Karpas-422 (cell line): ENCODE measurements at regions not wholly inside any gene's neighbourhood (a gene's known extent, or its start where the extent isn't known, plus 50 kb on each side); places are given as distances from the start of the nearest gene placed in this dataset.

Source experiments
- DNase-seq: peaks from one replicate; pipeline ENCODE4 v3.0.0-alpha.2; 2015
- H2AFZ ChIP-seq: fragments of 200-600 bp; sonication (generic); 2 replicates; pipeline ENCODE4 v1.6.1; 2014; ENCODE audit warnings: antibody characterized with exemption, low read length, mixed read lengths
- H3K27ac ChIP-seq: fragments of 200-600 bp; sonication (generic); 2 replicates; pipeline ENCODE4 v1.5.1; 2014; ENCODE audit warnings: mild to moderate bottlenecking, low read length, moderate library complexity
- H3K27me3 ChIP-seq: fragments of 200-600 bp; sonication (generic); 2 replicates; pipeline ENCODE4 v1.6.1; 2014; ENCODE audit warnings: low read length, mixed read lengths
- H3K36me3 ChIP-seq: fragments of 200-600 bp; sonication (generic); 2 replicates; pipeline ENCODE4 v1.6.1; 2014; ENCODE audit warnings: low read length, mixed read lengths; ENCODE audit not compliant: insufficient read depth
- H3K4me1 ChIP-seq: fragments of 200-600 bp; sonication (generic); 2 replicates; pipeline ENCODE4 v1.6.1; 2014; ENCODE audit warnings: mild to moderate bottlenecking, low read length, mixed read lengths
- H3K4me2 ChIP-seq: fragments of 200-600 bp; sonication (generic); 2 replicates; pipeline ENCODE4 v1.6.1; 2014; ENCODE audit warnings: low read length, low read depth, mild to moderate bottlenecking; ENCODE audit not compliant: poor library complexity, severe bottlenecking
- H3K4me3 ChIP-seq: fragments of 200-600 bp; sonication (generic); 2 replicates; pipeline ENCODE4 v1.5.1; 2014; ENCODE audit warnings: mild to moderate bottlenecking, antibody characterized with exemption, low read length, mixed read lengths
- H3K79me2 ChIP-seq: fragments of 200-600 bp; sonication (generic); 2 replicates; pipeline ENCODE4 v1.6.1; 2014; ENCODE audit warnings: mild to moderate bottlenecking, low read length, mixed read lengths
- H3K9ac ChIP-seq: fragments of 200-600 bp; sonication (generic); 2 replicates; pipeline ENCODE4 v1.6.0; 2014; ENCODE audit warnings: low read length
- H3K9me2 ChIP-seq: fragments of 200-600 bp; sonication (generic), shearing (Covaris generic); replicated peaks from 2 replicates; pipeline ENCODE4 v1.6.0; 2014; ENCODE audit warnings: mild to moderate bottlenecking, low read length, moderate library complexity; ENCODE audit not compliant: insufficient read depth
- H3K9me3 ChIP-seq: fragments of 300-700, 200-600 bp; sonication (generic); 2 replicates; pipeline ENCODE4 v1.6.1; 2014; ENCODE audit warnings: low read length, mixed read lengths
- H4K20me1 ChIP-seq: fragments of 200-600 bp; sonication (generic); 2 replicates; pipeline ENCODE4 v1.6.1; 2014; ENCODE audit warnings: mild to moderate bottlenecking, antibody characterized with exemption, low read length, low read depth; ENCODE audit not compliant: insufficient read depth

DNA sequence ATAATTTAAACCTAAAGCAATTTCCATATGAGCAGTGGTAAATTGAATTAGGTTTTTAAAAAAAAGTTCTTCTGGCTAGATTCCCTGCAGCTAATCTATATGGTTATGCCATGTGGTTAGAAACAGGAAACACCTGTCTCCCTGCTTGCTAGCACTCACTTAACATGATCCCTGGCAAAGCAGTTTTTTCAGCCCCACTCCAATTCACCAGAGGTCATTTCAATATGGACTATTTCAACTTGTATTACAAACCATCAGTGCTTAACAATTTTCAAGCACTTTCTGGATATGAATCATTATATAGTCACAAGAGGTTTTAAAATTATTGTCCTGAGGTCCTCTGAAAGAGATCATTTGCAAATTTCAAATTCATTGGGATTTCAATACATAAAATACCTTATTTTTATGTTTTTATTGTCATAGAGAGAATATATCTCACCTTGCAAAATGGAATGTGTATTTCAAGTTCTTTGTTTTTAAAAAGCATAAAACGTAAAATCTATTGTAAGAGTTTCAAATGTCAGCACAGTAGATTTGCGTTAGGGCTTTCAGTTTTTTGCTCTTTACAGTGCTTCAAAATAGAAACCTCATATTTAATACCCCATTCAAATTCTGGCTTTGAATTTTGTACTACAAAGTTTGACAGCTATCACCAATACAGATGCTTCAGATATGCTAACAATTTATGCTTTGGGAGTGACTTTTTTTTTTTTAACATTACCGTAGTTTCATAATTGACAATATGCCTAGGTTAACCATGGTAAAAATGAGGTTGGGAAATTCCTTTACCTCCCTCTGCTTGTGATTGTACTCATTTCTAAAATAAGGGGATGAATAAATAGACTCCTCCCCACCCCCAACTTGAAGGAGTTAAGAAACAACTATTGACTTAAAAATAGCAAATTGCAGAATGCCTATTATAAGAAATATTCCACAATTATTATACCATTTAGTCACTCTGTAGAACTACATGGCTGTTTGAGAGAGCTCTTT lies 117.5 kb upstream of the HGF start:
- Histone ChIP-seq H2AFZ (no peak overlapping the region), H3K9me2 (no peaks in the 10 kb centered on the region), H3K27me3 (no peaks in the 10 kb centered on the region), H3K9me3 (peaks cover 42% of the 10 kb centered on the region), H3K4me2 (no peak overlapping the region), H3K4me3 (no peak overlapping the region), H4K20me1 (no peaks in the 10 kb centered on the region), H3K9ac (no peak overlapping the region), H3K27ac (no peak overlapping the region), H3K36me3 (no peaks in the 10 kb centered on the region), H3K4me1 (no peaks in the 10 kb centered on the region), H3K79me2 (no peaks in the 10 kb centered on the region)
- no peak for DNase-seq

DNA sequence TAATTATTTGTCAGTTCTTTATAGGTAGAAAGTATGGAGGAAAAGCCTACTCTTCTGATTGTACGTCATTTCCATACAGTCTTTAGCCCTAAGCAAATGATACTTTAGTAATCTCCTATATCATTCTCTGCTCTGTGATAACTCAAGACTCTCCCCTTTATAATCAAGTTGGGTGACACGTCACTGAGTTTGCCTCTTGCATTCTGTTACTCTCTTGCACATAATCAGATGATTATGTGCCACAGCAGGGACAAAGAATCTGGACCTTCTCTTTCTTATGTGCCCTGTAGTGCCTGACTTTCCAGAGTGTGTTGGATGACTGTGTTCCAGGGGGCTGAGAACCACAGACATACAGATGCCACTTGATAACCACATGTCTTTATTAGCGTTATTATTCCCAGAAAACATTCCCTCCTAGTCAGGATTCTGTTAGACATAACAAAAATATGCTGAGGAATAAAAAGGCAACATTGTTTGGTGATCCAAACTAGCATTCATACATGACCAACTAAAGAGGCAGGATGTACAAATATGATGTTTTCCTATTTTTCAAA lies 116.4 kb upstream of the HGF start:
- no peaks in the 10 kb centered on the region for H3K79me2 ChIP-seq
- no peaks in the 10 kb centered on the region for H3K36me3 ChIP-seq
- H4K20me1 ChIP-seq: no peaks in the 10 kb centered on the region
- H3K9me3 ChIP-seq: peaks cover 45% of the 10 kb centered on the region
- no peaks in the 10 kb centered on the region for H3K27me3 ChIP-seq
- DNase-seq: no peak
- H2AFZ ChIP-seq: no peak overlapping the region
- H3K4me1 ChIP-seq: no peaks in the 10 kb centered on the region
- no peak overlapping the region for H3K4me3 ChIP-seq
- H3K9me2 ChIP-seq: no peaks in the 10 kb centered on the region
- no peak overlapping the region for H3K4me2 ChIP-seq
- no peak overlapping the region for H3K9ac ChIP-seq
- H3K27ac ChIP-seq: no peak overlapping the region

DNA sequence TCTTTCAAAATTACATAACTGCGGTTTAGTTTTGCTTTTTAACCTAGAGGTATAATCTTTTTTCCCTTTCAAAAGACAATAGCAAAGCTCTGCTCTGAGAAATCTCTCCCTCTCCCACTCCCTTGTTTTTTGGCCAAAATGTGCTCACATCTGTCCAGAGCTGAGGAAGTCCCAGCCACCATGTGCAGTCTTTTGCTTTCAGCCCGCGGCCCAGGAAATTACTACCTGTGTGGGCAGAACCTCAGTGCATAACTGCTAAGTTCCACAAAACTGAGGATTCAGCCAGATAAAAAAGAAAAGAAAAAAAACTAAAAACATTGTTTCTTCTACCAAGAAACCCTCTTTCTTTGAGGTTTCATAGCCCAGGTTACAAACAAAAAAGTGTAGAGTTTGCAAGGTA lies 115.0 kb upstream of the HGF start:
- Histone ChIP-seq H3K9me3 (peaks cover 41% of the 10 kb centered on the region), H3K9me2 (no peaks in the 10 kb centered on the region), H3K27ac (no peak overlapping the region), H3K4me1 (no peaks in the 10 kb centered on the region), H3K4me3 (no peak overlapping the region), H3K4me2 (no peak overlapping the region), H2AFZ (no peak overlapping the region), H3K9ac (no peak overlapping the region), H3K36me3 (no peaks in the 10 kb centered on the region), H3K27me3 (no peaks in the 10 kb centered on the region), H3K79me2 (no peaks in the 10 kb centered on the region), H4K20me1 (no peaks in the 10 kb centered on the region)
- no peak for DNase-seq

DNA sequence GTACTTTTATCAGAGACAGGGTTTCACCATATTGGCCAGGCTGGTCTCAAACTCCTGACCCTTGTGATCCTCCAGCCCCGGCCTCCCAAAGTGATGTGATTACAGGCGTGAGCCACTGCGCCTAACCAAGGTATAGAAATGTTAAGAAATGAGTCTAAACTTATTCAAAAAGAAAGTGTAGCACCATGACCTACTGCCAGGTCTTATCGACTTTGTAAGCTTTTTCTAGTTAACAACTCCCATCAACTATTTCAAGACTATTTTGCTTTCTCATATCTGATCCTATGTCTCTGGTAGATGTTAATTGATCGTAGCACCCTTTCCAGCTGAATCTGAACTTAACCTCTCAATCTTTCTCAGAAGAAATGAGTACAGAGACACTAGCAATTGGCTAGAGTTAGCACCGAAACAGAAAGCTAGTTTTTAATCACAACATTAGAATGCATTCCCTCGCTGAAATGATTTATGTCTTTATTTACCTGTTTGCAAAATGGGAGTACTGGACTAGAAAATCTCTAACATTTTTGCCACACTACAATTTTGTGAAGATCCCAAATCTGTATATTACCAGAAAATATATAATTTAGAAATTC lies 114.0 kb upstream of the HGF start:
- Histone ChIP-seq H3K4me3 (no peak overlapping the region), H3K36me3 (no peaks in the 10 kb centered on the region), H2AFZ (no peak overlapping the region)

DNA sequence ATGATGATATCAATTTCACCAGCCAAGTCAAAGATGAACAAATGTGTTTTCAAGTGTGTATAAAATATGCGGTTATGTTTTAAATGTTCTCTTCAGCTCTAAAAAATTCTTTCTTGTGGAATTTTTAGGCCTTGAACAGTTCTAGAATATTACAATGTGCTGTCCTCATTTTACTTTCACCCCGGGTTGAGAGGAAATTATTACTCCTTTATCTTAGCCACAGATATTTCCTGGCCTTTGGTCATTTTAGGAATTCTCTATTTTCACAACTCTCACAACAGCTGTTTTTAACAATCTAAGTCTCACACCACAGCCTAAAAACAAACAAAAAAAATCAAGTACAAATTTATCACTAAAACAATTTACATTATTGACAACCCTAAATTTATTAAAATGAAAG lies 112.2 kb upstream of the HGF start:
- H3K27ac ChIP-seq: no peak overlapping the region
- H3K36me3 ChIP-seq: no peaks in the 10 kb centered on the region
- no peak overlapping the region for H3K9ac ChIP-seq
- H3K4me2 ChIP-seq: no peak overlapping the region
- H3K27me3 ChIP-seq: no peaks in the 10 kb centered on the region
- no peaks in the 10 kb centered on the region for H3K79me2 ChIP-seq
- H2AFZ ChIP-seq: no peak overlapping the region
- H4K20me1 ChIP-seq: no peaks in the 10 kb centered on the region
- H3K9me3 ChIP-seq: peaks cover 28% of the 10 kb centered on the region
- no peaks in the 10 kb centered on the region for H3K4me1 ChIP-seq
- no peak overlapping the region for H3K4me3 ChIP-seq
- no peak for DNase-seq
- no peaks in the 10 kb centered on the region for H3K9me2 ChIP-seq

More for the DNA sequence above, 114.0 kb upstream of the HGF start:
- H3K4me1 ChIP-seq: no peaks in the 10 kb centered on the region
- H3K27ac ChIP-seq: no peak overlapping the region
- H3K79me2 ChIP-seq: no peaks in the 10 kb centered on the region
- no peak for DNase-seq
- H3K9me2 ChIP-seq: no peaks in the 10 kb centered on the region
- H4K20me1 ChIP-seq: no peaks in the 10 kb centered on the region
- peaks cover 32% of the 10 kb centered on the region for H3K9me3 ChIP-seq
- no peak overlapping the region for H3K9ac ChIP-seq
- no peaks in the 10 kb centered on the region for H3K27me3 ChIP-seq
- no peak overlapping the region for H3K4me2 ChIP-seq

DNA sequence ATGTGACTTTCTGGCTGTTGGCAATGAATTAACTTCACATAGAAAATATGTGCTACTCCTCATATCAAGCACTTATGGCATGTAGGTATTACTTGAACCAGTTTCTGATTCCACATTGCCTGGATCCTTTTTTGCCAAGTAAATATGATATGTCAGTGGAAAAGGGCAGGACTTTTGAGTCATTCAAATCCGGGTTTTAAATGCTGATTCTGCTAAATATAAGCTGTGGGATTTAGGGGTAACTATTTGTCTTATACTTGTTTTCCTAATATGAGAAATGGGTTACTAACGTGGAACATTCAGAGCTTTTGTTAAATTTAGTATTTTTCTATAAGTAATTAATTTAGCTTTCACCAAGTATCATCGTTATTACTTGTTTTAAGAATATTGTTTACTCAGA lies 108.0 kb upstream of the HGF start:
- no peaks in the 10 kb centered on the region for H3K79me2 ChIP-seq
- H3K27ac ChIP-seq: no peak overlapping the region
- H3K27me3 ChIP-seq: no peaks in the 10 kb centered on the region
- no peaks in the 10 kb centered on the region for H4K20me1 ChIP-seq
- peaks cover 28% of the 10 kb centered on the region for H3K9me3 ChIP-seq
- no peak for DNase-seq
- no peak overlapping the region for H2AFZ ChIP-seq
- H3K9ac ChIP-seq: no peak overlapping the region
- H3K36me3 ChIP-seq: no peaks in the 10 kb centered on the region
- no peaks in the 10 kb centered on the region for H3K9me2 ChIP-seq
- no peak overlapping the region for H3K4me2 ChIP-seq
- no peaks in the 10 kb centered on the region for H3K4me1 ChIP-seq
- no peak overlapping the region for H3K4me3 ChIP-seq

DNA sequence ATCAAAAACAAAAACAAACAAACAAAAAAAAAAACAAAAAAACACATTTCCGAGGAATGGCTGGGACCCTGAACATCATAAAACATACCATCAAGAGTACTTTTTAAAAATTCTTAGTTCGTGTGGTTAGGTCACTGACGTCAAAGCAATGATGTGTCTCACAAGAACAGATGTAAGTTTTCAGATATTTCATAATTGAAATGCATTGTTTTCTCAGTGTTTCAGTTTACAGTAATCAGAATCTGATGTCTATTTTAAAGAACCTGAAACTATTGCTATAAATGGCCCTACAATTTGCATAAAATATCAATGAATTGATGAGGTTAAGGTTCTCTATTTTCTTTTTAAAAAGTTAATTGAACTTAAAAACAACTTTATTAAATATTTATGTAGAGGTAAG lies 103.7 kb upstream of the HGF start:
- no peak for DNase-seq
- no peak overlapping the region for H2AFZ ChIP-seq
- H3K4me3 ChIP-seq: no peak overlapping the region
- peaks cover 47% of the 10 kb centered on the region for H3K9me3 ChIP-seq
- H3K79me2 ChIP-seq: no peaks in the 10 kb centered on the region
- no peaks in the 10 kb centered on the region for H3K4me1 ChIP-seq
- no peaks in the 10 kb centered on the region for H3K27me3 ChIP-seq
- H3K4me2 ChIP-seq: no peak overlapping the region
- H3K9me2 ChIP-seq: no peaks in the 10 kb centered on the region
- no peak overlapping the region for H3K27ac ChIP-seq
- no peak overlapping the region for H3K9ac ChIP-seq
- H3K36me3 ChIP-seq: no peaks in the 10 kb centered on the region
- H4K20me1 ChIP-seq: no peaks in the 10 kb centered on the region

DNA sequence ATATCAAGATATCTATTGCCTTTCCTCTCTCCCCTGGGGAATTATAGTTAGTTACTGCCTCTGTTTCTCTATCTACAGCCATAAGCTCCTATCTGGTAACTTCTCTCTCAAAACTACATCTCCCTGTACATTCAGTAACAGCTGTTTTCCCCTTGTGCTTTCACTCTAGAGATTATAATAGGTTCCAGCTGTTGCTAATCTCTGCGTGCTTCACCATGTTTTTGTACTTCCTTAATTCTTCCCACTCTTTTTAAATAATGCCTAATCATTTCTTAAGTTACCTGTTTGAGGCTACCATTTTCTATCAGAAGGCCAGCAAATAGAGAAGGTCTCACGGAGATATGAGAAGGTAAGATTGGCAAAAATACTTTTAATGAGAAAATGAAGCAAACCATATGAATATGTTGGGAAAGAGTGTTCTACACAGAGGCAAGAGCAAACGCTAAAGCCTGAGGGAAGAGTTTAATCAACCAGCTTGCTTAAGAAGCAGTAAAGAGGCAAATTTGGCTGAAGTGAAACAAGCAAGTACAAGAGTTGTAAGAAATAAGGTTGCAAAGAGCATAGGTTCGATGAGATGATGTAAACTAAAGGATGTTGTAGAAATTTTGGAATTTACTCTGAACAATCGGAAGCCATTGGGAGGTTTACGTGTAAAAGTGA lies 101.9 kb upstream of the HGF start:
- Histone ChIP-seq H3K4me1 (no peaks in the 10 kb centered on the region), H3K27me3 (no peaks in the 10 kb centered on the region), H3K9ac (no peak overlapping the region), H3K9me2 (no peaks in the 10 kb centered on the region), H3K4me3 (no peak overlapping the region), H3K9me3 (peaks cover 40% of the 10 kb centered on the region), H2AFZ (no peak overlapping the region), H3K27ac (no peak overlapping the region), H4K20me1 (no peaks in the 10 kb centered on the region), H3K36me3 (no peaks in the 10 kb centered on the region), H3K79me2 (no peaks in the 10 kb centered on the region), H3K4me2 (no peak overlapping the region)
- DNase-seq: no peak
